ENCODE measurements at regions not wholly inside any gene's neighbourhood (a gene's known extent, or its start where the extent isn't known, plus 50 kb on each side); places are given as distances from the start of the nearest gene placed in this dataset.

DNA sequence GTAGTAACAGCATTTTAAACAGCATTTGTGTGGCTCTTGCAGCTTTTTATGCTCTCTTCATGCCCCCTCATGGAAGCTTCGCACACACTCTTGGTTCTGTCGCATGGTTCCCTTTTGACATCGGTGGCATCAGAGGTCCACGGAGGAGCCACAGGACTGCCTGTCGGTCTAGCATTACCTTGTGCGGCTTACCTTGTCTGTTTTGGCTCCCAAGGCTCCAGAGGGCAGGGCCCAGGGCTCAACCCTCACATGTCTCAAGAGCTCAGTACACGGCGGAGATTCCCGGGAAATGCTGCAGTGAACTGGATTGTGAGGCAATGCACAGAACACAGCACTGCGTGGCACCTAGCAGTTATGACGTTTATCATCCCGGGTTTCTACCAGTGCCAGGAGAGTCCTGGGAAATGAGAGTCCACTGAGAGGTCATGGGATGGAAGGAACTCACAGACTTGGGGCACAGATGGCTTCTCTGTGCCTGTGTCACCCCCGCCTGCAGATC lies 1015.8 kb downstream of the TBC1D22A start:
- TF ChIP-seq, protein P1, sequence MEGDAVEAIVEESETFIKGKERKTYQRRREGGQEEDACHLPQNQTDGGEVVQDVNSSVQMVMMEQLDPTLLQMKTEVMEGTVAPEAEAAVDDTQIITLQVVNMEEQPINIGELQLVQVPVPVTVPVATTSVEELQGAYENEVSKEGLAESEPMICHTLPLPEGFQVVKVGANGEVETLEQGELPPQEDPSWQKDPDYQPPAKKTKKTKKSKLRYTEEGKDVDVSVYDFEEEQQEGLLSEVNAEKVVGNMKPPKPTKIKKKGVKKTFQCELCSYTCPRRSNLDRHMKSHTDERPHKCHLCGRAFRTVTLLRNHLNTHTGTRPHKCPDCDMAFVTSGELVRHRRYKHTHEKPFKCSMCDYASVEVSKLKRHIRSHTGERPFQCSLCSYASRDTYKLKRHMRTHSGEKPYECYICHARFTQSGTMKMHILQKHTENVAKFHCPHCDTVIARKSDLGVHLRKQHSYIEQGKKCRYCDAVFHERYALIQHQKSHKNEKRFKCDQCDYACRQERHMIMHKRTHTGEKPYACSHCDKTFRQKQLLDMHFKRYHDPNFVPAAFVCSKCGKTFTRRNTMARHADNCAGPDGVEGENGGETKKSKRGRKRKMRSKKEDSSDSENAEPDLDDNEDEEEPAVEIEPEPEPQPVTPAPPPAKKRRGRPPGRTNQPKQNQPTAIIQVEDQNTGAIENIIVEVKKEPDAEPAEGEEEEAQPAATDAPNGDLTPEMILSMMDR (IDR thresholded peaks at IDR 0.05; ENCODE audit: low read depth, low read length): no peak
- TF ChIP-seq, protein P2, sequence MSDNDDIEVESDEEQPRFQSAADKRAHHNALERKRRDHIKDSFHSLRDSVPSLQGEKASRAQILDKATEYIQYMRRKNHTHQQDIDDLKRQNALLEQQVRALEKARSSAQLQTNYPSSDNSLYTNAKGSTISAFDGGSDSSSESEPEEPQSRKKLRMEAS (IDR thresholded peaks at IDR 0.05; ENCODE audit: low read depth, low read length): no peak
- TF ChIP-seq POLR2A (IDR thresholded peaks at IDR 0.05; ENCODE audit: extremely low read depth, insufficient read length): no peak

All from NB4 (cell line).